ENCODE measurements at regions not wholly inside any gene's neighbourhood (a gene's known extent, or its start where the extent isn't known, plus 50 kb on each side); places are given as distances from the start of the nearest gene placed in this dataset.

- no peak for TF ChIP-seq CTCF (conservative IDR thresholded peaks at IDR 0.05; ENCODE audit: low read length)
- no peak for TF ChIP-seq EZH2phosphoT487 (IDR thresholded peaks at IDR 0.05; ENCODE audit: borderline replicate concordance, low read depth, low read length)
These were observed 90.9 kb upstream of the DCN start for GRCh38 chr12:91273560-91273959.
